Activated naive CD8-positive, alpha-beta T cell treated with anti-CD3 and anti-CD28 coated beads, Interleukin-2, amount 10 ng/mL, durations not matched to agents 7 days and 5 days (primary cell): ENCODE measurements at regions not wholly inside any gene's neighbourhood (a gene's known extent, or its start where the extent isn't known, plus 50 kb on each side); places are given as distances from the start of the nearest gene placed in this dataset.
"Not testable (repeated sequence)": the region's sequence is repeated elsewhere in the genome, so short reads cannot be mapped to it uniquely, and the experiment has no call there.

Experiments
- ATAC-seq: fragments of 150-1000 bp; cut with Tn5 transposase; one replicate; pipeline ENCODE4 v1.10.0; 2021; ENCODE audit warnings: low read depth, moderate library complexity
- POLR2A ChIA-PET: fragments of 350-600 bp; sonication (Branson Sonifier 250); formaldehyde crosslinking; loops from one replicate; lab custom pipeline; 2021; ENCODE audit warnings: antibody characterized with exemption; lab: Charles Lee
- DNase-seq: peaks from one replicate; pipeline ENCODE4 v3.0.0; 2021
- H3K27ac Mint-ChIP-seq: one replicate; pipeline ENCODE4 v1.8.0; 2022; ENCODE audit warnings: mild to moderate bottlenecking, mixed read lengths
- H3K27me3 Mint-ChIP-seq: one replicate; pipeline ENCODE4 v1.8.0; 2022; ENCODE audit warnings: mild to moderate bottlenecking, moderate library complexity, mixed read lengths
- H3K36me3 Mint-ChIP-seq: one replicate; pipeline ENCODE4 v1.8.0; 2021; ENCODE audit warnings: mild to moderate bottlenecking, mixed read lengths
- H3K4me1 Mint-ChIP-seq: one replicate; pipeline ENCODE4 v1.8.0; 2021; ENCODE audit warnings: mixed read lengths
- H3K4me3 Mint-ChIP-seq: one replicate; pipeline ENCODE4 v1.8.0; 2022; ENCODE audit warnings: mild to moderate bottlenecking, moderate library complexity, mixed read lengths
- H3K9me3 Mint-ChIP-seq: one replicate; pipeline ENCODE4 v1.8.0; 2021; ENCODE audit warnings: mixed read lengths

DNA sequence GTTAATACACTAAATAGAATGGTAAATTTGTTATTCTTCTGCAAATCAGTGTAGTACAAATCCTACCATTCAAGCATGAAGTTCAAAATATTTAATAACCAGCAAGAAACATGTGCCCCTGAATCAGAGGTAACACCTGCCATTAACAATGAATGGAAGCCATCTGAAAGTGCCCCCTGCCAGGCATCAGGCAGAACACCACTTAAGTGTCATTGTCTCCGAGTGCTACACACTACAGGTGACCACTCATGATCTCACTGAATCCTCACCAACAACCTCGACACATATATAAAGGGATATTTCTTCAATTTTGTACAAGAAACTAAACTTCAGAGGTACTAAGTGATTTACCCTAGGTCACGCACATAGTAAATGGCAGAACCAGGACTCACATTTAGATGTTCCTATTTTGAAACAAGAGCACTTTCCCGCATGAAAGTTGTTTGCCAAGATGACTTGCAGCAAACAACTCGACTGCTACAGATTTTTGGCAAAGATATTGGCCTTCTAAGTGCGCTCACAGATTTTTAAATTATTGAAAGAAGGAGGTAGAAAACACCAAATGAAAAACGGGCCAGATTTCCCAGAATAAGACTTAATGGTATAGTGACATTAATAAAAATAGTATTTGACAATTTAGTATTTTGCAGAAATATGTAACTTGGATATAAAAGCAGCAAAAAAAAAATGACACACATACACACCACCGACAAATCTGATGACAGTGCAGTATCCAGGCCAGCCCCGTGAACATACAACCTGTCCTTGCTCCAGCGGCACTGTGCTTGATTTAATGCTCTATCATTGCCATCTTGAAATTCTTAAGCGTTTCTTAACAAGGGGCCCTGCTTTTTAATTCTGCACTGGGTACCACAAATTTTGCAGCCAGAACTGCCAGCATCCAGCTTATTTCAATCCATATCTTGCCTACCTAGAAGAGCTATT lies 274.5 kb downstream of the ALDH8A1 start:
- H3K4me3 Mint-ChIP-seq = no peak overlapping the region
- ATAC-seq (no peak), DNase-seq (no peak)
- H3K9me3 Mint-ChIP-seq = no peaks in the 10 kb centered on the region
- no peaks in the 10 kb centered on the region for H3K27me3 Mint-ChIP-seq
- H3K36me3 Mint-ChIP-seq = no peaks in the 10 kb centered on the region
- POLR2A ChIA-PET = no interaction called here
- no peak overlapping the region for H3K27ac Mint-ChIP-seq
- H3K4me1 Mint-ChIP-seq = peaks cover 7% of the 10 kb centered on the region

- no peak for DNase-seq
- no peak overlapping the region for H3K27ac Mint-ChIP-seq
- H3K4me1 Mint-ChIP-seq = peaks cover 5% of the 10 kb centered on the region
- POLR2A ChIA-PET = interaction anchor here (0.6 kb wide), 1 partner anchor 143 kb away, joined by 4 read pairs; no protein-coding TSS in a partner anchor
- H3K4me3 Mint-ChIP-seq = no peak overlapping the region
- no peaks in the 10 kb centered on the region for H3K9me3 Mint-ChIP-seq
- no peaks in the 10 kb centered on the region for H3K27me3 Mint-ChIP-seq
- H3K36me3 Mint-ChIP-seq = no peaks in the 10 kb centered on the region
- ATAC-seq = no peak
Observed at GRCh38 chr6:134674562-134674961, 275.3 kb downstream of the ALDH8A1 start.

GRCh38 chr6:134669485-134669884 lies 280.4 kb downstream of the ALDH8A1 start:
- DNase-seq (no peak), ATAC-seq (no peak)
- H3K27ac Mint-ChIP-seq = no peak overlapping the region
- H3K27me3 Mint-ChIP-seq = no peaks in the 10 kb centered on the region
- H3K4me1 Mint-ChIP-seq = peaks cover 5% of the 10 kb centered on the region
- no peaks in the 10 kb centered on the region for H3K9me3 Mint-ChIP-seq
- POLR2A ChIA-PET = no interaction called here
- H3K4me3 Mint-ChIP-seq = no peak overlapping the region
- H3K36me3 Mint-ChIP-seq = no peaks in the 10 kb centered on the region

- no peaks in the 10 kb centered on the region for H3K36me3 Mint-ChIP-seq
- H3K27ac Mint-ChIP-seq = no peak overlapping the region
- DNase-seq (no peak), ATAC-seq (no peak)
- H3K9me3 Mint-ChIP-seq = no peaks in the 10 kb centered on the region
- no peaks in the 10 kb centered on the region for H3K27me3 Mint-ChIP-seq
- no peak overlapping the region for H3K4me3 Mint-ChIP-seq
- POLR2A ChIA-PET = no interaction called here
- H3K4me1 Mint-ChIP-seq = no peaks in the 10 kb centered on the region
Observed at GRCh38 chr6:134667111-134667510, 282.8 kb downstream of the ALDH8A1 start.

GRCh38 chr6:134666125-134666524 lies 283.8 kb downstream of the ALDH8A1 start:
- H3K9me3 Mint-ChIP-seq = no peaks in the 10 kb centered on the region
- no peaks in the 10 kb centered on the region for H3K4me1 Mint-ChIP-seq
- POLR2A ChIA-PET = no interaction called here
- DNase-seq (no peak), ATAC-seq (no peak)
- H3K27me3 Mint-ChIP-seq = no peaks in the 10 kb centered on the region
- no peak overlapping the region for H3K27ac Mint-ChIP-seq
- H3K36me3 Mint-ChIP-seq = no peaks in the 10 kb centered on the region
- no peak overlapping the region for H3K4me3 Mint-ChIP-seq

GRCh38 chr6:134665029-134665723 lies 284.7 kb downstream of the ALDH8A1 start:
- Mint-ChIP-seq H3K4me1 (no peaks in the 10 kb centered on the region), H3K36me3 (no peaks in the 10 kb centered on the region), H3K27ac (no peak overlapping the region), H3K9me3 (no peaks in the 10 kb centered on the region), H3K27me3 (peaks cover 1% of the 10 kb centered on the region), H3K4me3 (no peak overlapping the region)
- no peak for DNase-seq
- ATAC-seq = no peak
- POLR2A ChIA-PET = no interaction called here

GRCh38 chr6:134663800-134664535 lies 285.9 kb downstream of the ALDH8A1 start:
- Mint-ChIP-seq H3K27me3 (peaks cover 2% of the 10 kb centered on the region), H3K4me1 (no peaks in the 10 kb centered on the region), H3K36me3 (no peaks in the 10 kb centered on the region), H3K27ac (no peak overlapping the region), H3K4me3 (no peak overlapping the region), H3K9me3 (no peaks in the 10 kb centered on the region)
- POLR2A ChIA-PET = no interaction called here
- DNase-seq (no peak), ATAC-seq (no peak)

GRCh38 chr6:134663356-134663755 lies 286.5 kb downstream of the ALDH8A1 start:
- POLR2A ChIA-PET = no interaction called here
- Mint-ChIP-seq H3K9me3 (no peaks in the 10 kb centered on the region), H3K4me3 (no peak overlapping the region), H3K27ac (no peak overlapping the region), H3K4me1 (no peaks in the 10 kb centered on the region), H3K36me3 (no peaks in the 10 kb centered on the region), H3K27me3 (peaks cover 2% of the 10 kb centered on the region)
- DNase-seq = no peak
- no peak for ATAC-seq

- Mint-ChIP-seq H3K27me3 (peaks cover 2% of the 10 kb centered on the region), H3K9me3 (no peaks in the 10 kb centered on the region), H3K4me3 (no peak overlapping the region), H3K4me1 (no peaks in the 10 kb centered on the region), H3K36me3 (no peaks in the 10 kb centered on the region), H3K27ac (no peak overlapping the region)
- DNase-seq (no peak), ATAC-seq (no peak)
- POLR2A ChIA-PET = no interaction called here
Observed at GRCh38 chr6:134662077-134662700, 287.7 kb downstream of the ALDH8A1 start.

- not testable (repeated sequence) for H3K27ac Mint-ChIP-seq, H3K4me1 Mint-ChIP-seq, ATAC-seq
Observed at GRCh38 chr6:134659885-134660284, 290.0 kb downstream of the ALDH8A1 start.

GRCh38 chr6:134658596-134658995 lies 291.3 kb downstream of the ALDH8A1 start:
- Mint-ChIP-seq H3K27ac (no peak overlapping the region), H3K4me1 (no peaks in the 10 kb centered on the region), H3K36me3 (no peaks in the 10 kb centered on the region), H3K27me3 (peaks cover 8% of the 10 kb centered on the region), H3K9me3 (no peaks in the 10 kb centered on the region), H3K4me3 (no peak overlapping the region)
- ATAC-seq (no peak), DNase-seq (no peak)
- POLR2A ChIA-PET = no interaction called here

More at GRCh38 chr6:134659885-134660284, 290.0 kb downstream of the ALDH8A1 start:
- H3K4me3 Mint-ChIP-seq, POLR2A ChIA-PET, H3K36me3 Mint-ChIP-seq, H3K27me3 Mint-ChIP-seq, DNase-seq, H3K9me3 Mint-ChIP-seq: not testable (repeated sequence)

DNA sequence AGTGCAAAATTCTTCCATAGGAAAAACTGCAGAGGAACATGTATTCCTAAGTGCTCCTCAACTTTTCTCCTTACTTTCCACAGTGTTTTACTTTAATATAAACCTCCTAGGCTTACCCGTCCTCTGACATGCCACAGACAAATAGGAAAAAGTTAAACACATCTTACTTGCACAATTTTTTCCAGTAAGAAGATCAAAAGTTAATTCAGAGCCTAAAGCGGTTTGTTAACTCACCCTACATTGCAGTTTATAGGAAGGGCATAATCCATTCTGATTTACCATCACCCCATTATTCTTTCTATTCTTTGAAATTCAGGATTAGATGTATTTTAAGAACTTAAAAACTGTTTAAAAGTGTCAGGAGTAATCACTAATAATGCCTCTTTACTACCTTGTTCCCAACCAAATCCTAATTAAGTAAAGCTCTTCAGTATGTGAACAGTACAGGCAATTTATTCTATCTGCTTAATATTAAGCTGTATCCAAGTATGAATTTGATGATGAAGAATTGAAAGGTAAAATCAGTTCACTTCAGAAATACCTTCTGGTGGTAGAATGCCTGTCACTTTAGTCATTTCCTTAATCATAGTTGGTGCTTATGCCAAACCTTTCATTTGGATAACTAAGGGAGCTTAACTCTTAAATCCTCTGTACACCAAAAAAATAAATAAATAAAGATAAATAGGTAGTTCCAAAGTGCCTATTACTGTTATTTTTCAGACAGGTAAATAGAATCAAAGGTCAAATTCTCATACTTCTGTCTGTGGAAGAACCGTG lies 292.0 kb downstream of the ALDH8A1 start:
- Mint-ChIP-seq H3K9me3 (no peaks in the 10 kb centered on the region), H3K4me1 (no peaks in the 10 kb centered on the region), H3K36me3 (no peaks in the 10 kb centered on the region), H3K4me3 (no peak overlapping the region), H3K27ac (no peak overlapping the region), H3K27me3 (peaks cover 8% of the 10 kb centered on the region)
- DNase-seq = no peak
- no peak for ATAC-seq
- POLR2A ChIA-PET = no interaction called here
